Liver (tissue), 8 donors: ENCODE measurements at regions not wholly inside any gene's neighbourhood (a gene's known extent, or its start where the extent isn't known, plus 50 kb on each side); places are given as distances from the start of the nearest gene placed in this dataset.

Experiments
- DNase-seq: peaks from one replicate; pipeline ENCODE4 v3.0.0-alpha.2; 2017; ENCODE audit warnings: low spot score
- H3K27ac ChIP-seq, 2 donors: one replicate each; pipeline ENCODE4 v1.7.0; 2013; ENCODE audit warnings: inconsistent platforms in 2 of 2, low read length in 2 of 2, control low read depth in 1 of 2, low read depth in 1 of 2, mild to moderate bottlenecking in 1 of 2
- H3K27me3 ChIP-seq, 4 donors: one replicate each; pipeline versions ENCODE4 v1.6.1 to v1.7.0; 2013; ENCODE audit warnings: low read length in 3 of 4, inconsistent platforms in 1 of 4, mild to moderate bottlenecking in 1 of 4, moderate library complexity in 1 of 4; ENCODE audit not compliant: control insufficient read depth in 4 of 4, insufficient read depth in 4 of 4
- H3K36me3 ChIP-seq, 4 donors: one replicate each; pipeline versions ENCODE4 v1.6.1 to v1.7.0; 2013; ENCODE audit warnings: low read length in 3 of 4, mild to moderate bottlenecking in 3 of 4, low read depth in 1 of 4, moderate library complexity in 1 of 4; ENCODE audit not compliant: control insufficient read depth in 4 of 4, insufficient read depth in 3 of 4
- H3K4me1 ChIP-seq, 4 donors: one replicate each; pipeline versions ENCODE4 v1.6.1 to v1.7.0; 2013; ENCODE audit warnings: low read length in 3 of 4, mild to moderate bottlenecking in 3 of 4, moderate library complexity in 1 of 4; ENCODE audit not compliant: control insufficient read depth in 4 of 4, insufficient read depth in 4 of 4
- H3K4me3 ChIP-seq, 3 donors: one replicate each; pipeline versions ENCODE4 v1.6.1 to v1.7.0; 2013; ENCODE audit warnings: low read length in 3 of 3, control low read depth in 1 of 3, low read depth in 1 of 3, mild to moderate bottlenecking in 1 of 3
- H3K9ac ChIP-seq, 2 donors: one replicate each; pipeline ENCODE4 v1.7.0; 2013; ENCODE audit warnings: low read length in 2 of 2, mild to moderate bottlenecking in 2 of 2, moderate library complexity in 2 of 2, control low read depth in 1 of 2, low read depth in 1 of 2
- H3K9me3 ChIP-seq, 4 donors: one replicate each; pipeline versions ENCODE4 v1.6.1 to v1.7.0; 2013; ENCODE audit warnings: low read length in 3 of 4; ENCODE audit not compliant: control insufficient read depth in 4 of 4
- EGR1 ChIP-seq, 2 donors: IDR thresholded peaks; 2 replicates each; pipeline ENCODE4 v1.6.1; 2016 to 2018; ENCODE audit warnings: antibody characterized with exemption in 2 of 2, low read depth in 2 of 2
- FOXA1 ChIP-seq: IDR thresholded peaks from 2 replicates; pipeline ENCODE4 v1.6.1; 2016; ENCODE audit warnings: antibody characterized with exemption
- GABPA ChIP-seq, 2 donors: IDR thresholded peaks in 1 of 2; conservative IDR thresholded peaks in 1 of 2; 2 replicates each; pipeline ENCODE4 v1.6.1; 2016; ENCODE audit warnings: antibody characterized with exemption in 2 of 2, mild to moderate bottlenecking in 1 of 2, moderate library complexity in 1 of 2
- HNF4A ChIP-seq, 2 donors: conservative IDR thresholded peaks; 2 replicates each; pipeline ENCODE4 v1.6.1; 2016; ENCODE audit warnings: antibody characterized with exemption in 2 of 2, mild to moderate bottlenecking in 2 of 2
- HNF4G ChIP-seq: IDR thresholded peaks from 2 replicates; pipeline ENCODE4 v1.6.1; 2016; ENCODE audit warnings: antibody characterized with exemption
- JUND ChIP-seq, 2 donors: IDR thresholded peaks; 2 replicates each; pipeline ENCODE4 v1.6.1; 2016; ENCODE audit warnings: antibody characterized with exemption in 2 of 2
- NR2F2 ChIP-seq: IDR thresholded peaks from 2 replicates; pipeline ENCODE4 v1.6.1; 2016; ENCODE audit warnings: antibody characterized with exemption
- RAD21 ChIP-seq, 2 donors: IDR thresholded peaks; 2 replicates each; pipeline ENCODE4 v1.6.1; 2016; ENCODE audit warnings: antibody characterized with exemption in 2 of 2, mild to moderate bottlenecking in 2 of 2
- RXRA ChIP-seq, 2 donors: IDR thresholded peaks; 2 replicates each; pipeline ENCODE4 v1.6.1; 2017 to 2018; ENCODE audit warnings: antibody characterized with exemption in 2 of 2, mild to moderate bottlenecking in 1 of 2
- SP1 ChIP-seq: IDR thresholded peaks from 2 replicates; pipeline ENCODE4 v1.6.1; 2018; ENCODE audit warnings: antibody characterized with exemption, mild to moderate bottlenecking
- YY1 ChIP-seq: IDR thresholded peaks from 2 replicates; pipeline ENCODE4 v1.6.1; 2016; ENCODE audit warnings: antibody characterized with exemption, mild to moderate bottlenecking
- WGBS: extraction: QIAGEN DNeasy Blood & Tissue Kit; methylation state at CpG from one replicate; pipeline ENCODE4 v1.1.7; 2013; 5-methylcytosine and 5-hydroxymethylcytosine counted together
- TF ChIP-seq, protein P1 (sequence below): IDR thresholded peaks from 2 replicates; pipeline ENCODE4 v1.6.1; 2016; ENCODE audit warnings: antibody characterized with exemption
- TF ChIP-seq, protein P2 (sequence below): fragments of 150-350 bp; IDR thresholded peaks from 2 replicates; pipeline ENCODE4 v1.5.1; 2017; ENCODE audit warnings: improper control_type of control experiment, low read depth, low read length; ENCODE audit not compliant: missing input control
- TF ChIP-seq, protein P3 (sequence below): IDR thresholded peaks from 2 replicates; pipeline ENCODE4 v1.6.1; 2016; ENCODE audit warnings: antibody characterized with exemption, mild to moderate bottlenecking
- TF ChIP-seq, protein P4 (sequence below): IDR thresholded peaks from 2 replicates; pipeline ENCODE4 v1.6.1; 2016; ENCODE audit warnings: antibody characterized with exemption
- TF ChIP-seq, protein P5 (sequence below): IDR thresholded peaks from 2 replicates; pipeline ENCODE4 v1.6.1; 2016; ENCODE audit warnings: antibody characterized with exemption
- donor health status: healthy.
- donor health status: healthy.
- donor health status: healthy.
- donor health status: healthy.
- donor health status: healthy.

DNA sequence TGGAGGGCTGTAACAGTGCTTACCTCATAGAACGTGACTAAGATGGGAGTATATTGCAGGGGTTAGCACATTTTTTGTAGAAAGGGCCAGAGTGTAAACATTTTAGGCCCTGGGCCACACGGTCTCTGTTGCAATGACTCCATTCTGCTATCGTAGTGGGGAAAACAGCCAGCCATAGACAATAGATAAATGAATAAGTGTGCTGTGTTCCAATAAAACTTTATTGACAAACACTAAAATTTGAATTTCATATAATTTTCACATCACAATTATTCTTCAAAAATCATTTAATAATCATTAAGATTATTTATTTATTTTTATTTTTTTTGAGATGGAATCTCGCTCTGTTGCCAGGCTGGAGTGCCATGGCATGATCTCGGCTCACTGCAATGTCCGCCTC lies 478.6 kb downstream of the SHQ1 start:
- H3K4me1 ChIP-seq: no peaks in the 10 kb centered on the region
- H3K27ac ChIP-seq: no peak overlapping the region
- WGBS: 96% methylated on average over 6 of the region's 6 CpGs
- TF ChIP-seq FOXA1 (no peak), HNF4A (conservative IDR thresholded peaks at IDR 0.05) (no peak), EGR1 (IDR thresholded peaks at IDR 0.05; ENCODE audit: low read depth in 2 of 2) (no peak), HNF4G (no peak), YY1 (no peak), JUND (IDR thresholded peaks at IDR 0.05) (no peak), RXRA (IDR thresholded peaks at IDR 0.05) (no peak), SP1 (no peak), GABPA (IDR thresholded peaks at IDR 0.05 in 1 of 2, conservative IDR thresholded peaks at IDR 0.05 in 1 of 2) (no peak), NR2F2 (no peak)
- TF ChIP-seq, protein P1, sequence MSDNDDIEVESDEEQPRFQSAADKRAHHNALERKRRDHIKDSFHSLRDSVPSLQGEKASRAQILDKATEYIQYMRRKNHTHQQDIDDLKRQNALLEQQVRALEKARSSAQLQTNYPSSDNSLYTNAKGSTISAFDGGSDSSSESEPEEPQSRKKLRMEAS: no peak
- TF ChIP-seq, protein P2, sequence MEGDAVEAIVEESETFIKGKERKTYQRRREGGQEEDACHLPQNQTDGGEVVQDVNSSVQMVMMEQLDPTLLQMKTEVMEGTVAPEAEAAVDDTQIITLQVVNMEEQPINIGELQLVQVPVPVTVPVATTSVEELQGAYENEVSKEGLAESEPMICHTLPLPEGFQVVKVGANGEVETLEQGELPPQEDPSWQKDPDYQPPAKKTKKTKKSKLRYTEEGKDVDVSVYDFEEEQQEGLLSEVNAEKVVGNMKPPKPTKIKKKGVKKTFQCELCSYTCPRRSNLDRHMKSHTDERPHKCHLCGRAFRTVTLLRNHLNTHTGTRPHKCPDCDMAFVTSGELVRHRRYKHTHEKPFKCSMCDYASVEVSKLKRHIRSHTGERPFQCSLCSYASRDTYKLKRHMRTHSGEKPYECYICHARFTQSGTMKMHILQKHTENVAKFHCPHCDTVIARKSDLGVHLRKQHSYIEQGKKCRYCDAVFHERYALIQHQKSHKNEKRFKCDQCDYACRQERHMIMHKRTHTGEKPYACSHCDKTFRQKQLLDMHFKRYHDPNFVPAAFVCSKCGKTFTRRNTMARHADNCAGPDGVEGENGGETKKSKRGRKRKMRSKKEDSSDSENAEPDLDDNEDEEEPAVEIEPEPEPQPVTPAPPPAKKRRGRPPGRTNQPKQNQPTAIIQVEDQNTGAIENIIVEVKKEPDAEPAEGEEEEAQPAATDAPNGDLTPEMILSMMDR: no peak
- TF ChIP-seq, protein P3, sequence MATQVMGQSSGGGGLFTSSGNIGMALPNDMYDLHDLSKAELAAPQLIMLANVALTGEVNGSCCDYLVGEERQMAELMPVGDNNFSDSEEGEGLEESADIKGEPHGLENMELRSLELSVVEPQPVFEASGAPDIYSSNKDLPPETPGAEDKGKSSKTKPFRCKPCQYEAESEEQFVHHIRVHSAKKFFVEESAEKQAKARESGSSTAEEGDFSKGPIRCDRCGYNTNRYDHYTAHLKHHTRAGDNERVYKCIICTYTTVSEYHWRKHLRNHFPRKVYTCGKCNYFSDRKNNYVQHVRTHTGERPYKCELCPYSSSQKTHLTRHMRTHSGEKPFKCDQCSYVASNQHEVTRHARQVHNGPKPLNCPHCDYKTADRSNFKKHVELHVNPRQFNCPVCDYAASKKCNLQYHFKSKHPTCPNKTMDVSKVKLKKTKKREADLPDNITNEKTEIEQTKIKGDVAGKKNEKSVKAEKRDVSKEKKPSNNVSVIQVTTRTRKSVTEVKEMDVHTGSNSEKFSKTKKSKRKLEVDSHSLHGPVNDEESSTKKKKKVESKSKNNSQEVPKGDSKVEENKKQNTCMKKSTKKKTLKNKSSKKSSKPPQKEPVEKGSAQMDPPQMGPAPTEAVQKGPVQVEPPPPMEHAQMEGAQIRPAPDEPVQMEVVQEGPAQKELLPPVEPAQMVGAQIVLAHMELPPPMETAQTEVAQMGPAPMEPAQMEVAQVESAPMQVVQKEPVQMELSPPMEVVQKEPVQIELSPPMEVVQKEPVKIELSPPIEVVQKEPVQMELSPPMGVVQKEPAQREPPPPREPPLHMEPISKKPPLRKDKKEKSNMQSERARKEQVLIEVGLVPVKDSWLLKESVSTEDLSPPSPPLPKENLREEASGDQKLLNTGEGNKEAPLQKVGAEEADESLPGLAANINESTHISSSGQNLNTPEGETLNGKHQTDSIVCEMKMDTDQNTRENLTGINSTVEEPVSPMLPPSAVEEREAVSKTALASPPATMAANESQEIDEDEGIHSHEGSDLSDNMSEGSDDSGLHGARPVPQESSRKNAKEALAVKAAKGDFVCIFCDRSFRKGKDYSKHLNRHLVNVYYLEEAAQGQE: no peak
- TF ChIP-seq, protein P4, sequence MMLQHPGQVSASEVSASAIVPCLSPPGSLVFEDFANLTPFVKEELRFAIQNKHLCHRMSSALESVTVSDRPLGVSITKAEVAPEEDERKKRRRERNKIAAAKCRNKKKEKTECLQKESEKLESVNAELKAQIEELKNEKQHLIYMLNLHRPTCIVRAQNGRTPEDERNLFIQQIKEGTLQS: no peak
- no peak overlapping the region for H3K4me3 ChIP-seq
- H3K9me3 ChIP-seq: no peaks in the 10 kb centered on the region
- H3K27me3 ChIP-seq: no peaks in the 10 kb centered on the region
- no peak for DNase-seq
- no peak overlapping the region for H3K9ac ChIP-seq
- no peaks in the 10 kb centered on the region for H3K36me3 ChIP-seq

DNA sequence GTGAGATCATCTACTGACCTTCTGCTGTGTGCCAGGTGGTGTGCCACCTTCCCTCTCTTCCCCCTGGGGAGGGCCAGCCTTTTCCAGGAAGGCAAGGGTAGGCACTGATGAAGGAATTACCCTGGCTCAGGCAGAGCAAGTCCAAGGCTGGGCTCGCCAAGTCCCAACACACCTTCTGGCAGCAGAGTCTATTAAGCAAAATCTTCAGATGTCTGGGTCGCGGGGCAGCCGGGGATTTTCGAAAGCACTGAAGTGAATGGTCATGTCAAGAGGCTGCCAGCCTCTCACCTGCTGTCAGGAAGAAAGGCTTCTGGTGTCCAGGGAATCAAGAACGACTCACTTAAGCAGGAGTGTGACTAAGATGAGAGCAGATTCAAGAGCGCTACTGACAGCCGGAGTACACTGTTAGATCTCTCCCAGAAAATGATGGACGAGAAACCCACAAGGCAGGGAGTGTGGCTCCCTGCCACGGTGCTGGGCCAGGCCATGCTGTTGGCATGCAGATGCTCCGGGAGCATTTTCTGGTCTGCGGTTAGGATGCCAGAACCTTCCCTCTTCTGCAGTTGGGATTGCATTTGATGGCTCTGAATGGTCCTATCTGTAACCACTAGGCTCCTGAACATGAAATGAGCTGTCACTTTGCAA lies 479.8 kb downstream of the SHQ1 start:
- 96% methylated on average over 12 of the region's 12 CpGs for WGBS
- H3K27ac ChIP-seq: no peak overlapping the region
- H3K4me1 ChIP-seq: no peaks in the 10 kb centered on the region
- H3K9ac ChIP-seq: no peak overlapping the region
- H3K9me3 ChIP-seq: no peaks in the 10 kb centered on the region
- TF ChIP-seq, protein P2: no peak
- TF ChIP-seq JUND (IDR thresholded peaks at IDR 0.05): no peak
- no peak for TF ChIP-seq RAD21 (IDR thresholded peaks at IDR 0.05)
- TF ChIP-seq, protein P4: no peak
- TF ChIP-seq, protein P5, sequence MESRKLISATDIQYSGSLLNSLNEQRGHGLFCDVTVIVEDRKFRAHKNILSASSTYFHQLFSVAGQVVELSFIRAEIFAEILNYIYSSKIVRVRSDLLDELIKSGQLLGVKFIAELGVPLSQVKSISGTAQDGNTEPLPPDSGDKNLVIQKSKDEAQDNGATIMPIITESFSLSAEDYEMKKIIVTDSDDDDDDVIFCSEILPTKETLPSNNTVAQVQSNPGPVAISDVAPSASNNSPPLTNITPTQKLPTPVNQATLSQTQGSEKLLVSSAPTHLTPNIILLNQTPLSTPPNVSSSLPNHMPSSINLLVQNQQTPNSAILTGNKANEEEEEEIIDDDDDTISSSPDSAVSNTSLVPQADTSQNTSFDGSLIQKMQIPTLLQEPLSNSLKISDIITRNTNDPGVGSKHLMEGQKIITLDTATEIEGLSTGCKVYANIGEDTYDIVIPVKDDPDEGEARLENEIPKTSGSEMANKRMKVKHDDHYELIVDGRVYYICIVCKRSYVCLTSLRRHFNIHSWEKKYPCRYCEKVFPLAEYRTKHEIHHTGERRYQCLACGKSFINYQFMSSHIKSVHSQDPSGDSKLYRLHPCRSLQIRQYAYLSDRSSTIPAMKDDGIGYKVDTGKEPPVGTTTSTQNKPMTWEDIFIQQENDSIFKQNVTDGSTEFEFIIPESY: no peak
- TF ChIP-seq, protein P3: no peak
- TF ChIP-seq HNF4A (conservative IDR thresholded peaks at IDR 0.05): no peak
- TF ChIP-seq FOXA1: no peak
- no peak for TF ChIP-seq HNF4G
- TF ChIP-seq, protein P1: no peak
- no peak for TF ChIP-seq NR2F2
- no peaks in the 10 kb centered on the region for H3K36me3 ChIP-seq
- no peak for DNase-seq
- no peak overlapping the region for H3K4me3 ChIP-seq
- no peaks in the 10 kb centered on the region for H3K27me3 ChIP-seq
